Glomerular visceral epithelial cell (primary cell): ENCODE measurements at regions not wholly inside any gene's neighbourhood (a gene's known extent, or its start where the extent isn't known, plus 50 kb on each side); places are given as distances from the start of the nearest gene placed in this dataset.

ENCODE experiments used
- DNase-seq: peaks from one replicate; pipeline ENCODE4 v3.0.0-alpha.2; 2016; ENCODE audit errors: extremely low spot score

DNA sequence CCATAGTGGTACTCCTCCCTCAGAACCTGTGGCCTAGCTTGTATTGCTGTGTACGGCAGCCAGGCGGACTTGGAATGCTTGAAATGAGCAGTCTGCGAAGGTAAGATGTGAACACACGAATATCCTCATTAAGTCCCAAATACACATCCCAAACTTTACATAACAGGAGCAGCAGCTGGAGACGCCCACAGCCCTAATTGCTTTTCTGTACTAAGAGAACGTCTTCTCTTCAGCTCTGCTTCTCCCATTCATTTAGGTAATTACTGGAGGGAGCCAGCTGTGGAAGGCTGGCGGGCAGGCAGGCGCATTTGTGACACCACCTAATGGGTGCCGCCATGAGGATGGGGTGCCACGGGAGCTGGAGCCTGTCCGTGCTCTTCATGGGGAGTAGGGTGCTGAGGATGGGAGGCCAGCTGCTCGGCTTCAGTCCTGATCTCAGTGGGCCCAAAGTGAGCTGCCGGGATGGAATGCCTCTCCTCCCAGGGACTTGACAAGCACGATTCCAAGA lies 66.6 kb upstream of the POU3F1 start:
- DNase-seq: no peak

DNA sequence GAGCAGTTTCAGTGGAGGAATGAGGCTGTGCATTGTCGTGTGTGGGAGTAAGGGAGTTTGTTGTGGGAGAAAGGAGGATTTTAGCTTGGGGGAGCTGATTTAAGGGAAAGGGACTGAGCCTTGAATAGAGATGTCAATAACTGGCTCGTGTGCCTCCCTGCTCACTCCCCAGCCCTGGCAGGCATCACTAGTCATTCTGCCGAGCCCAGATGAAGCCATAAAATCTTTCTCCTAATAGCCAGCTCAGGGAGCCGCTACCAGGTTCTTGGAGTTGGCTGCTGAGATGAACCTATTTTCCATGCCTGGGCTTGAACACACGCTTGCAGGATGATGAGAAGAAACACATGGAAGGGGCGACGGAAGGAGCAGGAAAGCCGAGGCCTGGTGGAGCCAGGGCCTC lies 65.0 kb upstream of the POU3F1 start:
- no peak for DNase-seq

DNA sequence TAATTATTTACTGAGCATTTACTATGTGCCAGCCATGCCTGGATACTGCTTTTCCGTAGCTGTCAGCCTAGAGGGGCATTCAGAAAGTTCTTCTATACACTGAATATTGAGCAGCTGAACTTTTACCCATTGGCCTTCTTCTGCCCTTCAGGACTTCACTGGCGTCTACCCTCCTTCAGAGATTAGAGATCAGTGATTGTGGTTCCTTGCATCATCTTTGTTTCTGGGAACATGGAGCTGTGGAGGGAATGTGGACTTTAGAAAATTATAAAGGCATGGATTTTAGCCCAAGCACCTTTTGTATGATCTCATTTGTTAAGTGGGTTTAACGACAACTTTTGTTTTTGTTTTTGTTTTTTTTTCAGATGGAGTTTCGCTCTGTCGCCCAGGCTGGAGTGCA lies 58.7 kb upstream of the POU3F1 start:
- no peak for DNase-seq

DNA sequence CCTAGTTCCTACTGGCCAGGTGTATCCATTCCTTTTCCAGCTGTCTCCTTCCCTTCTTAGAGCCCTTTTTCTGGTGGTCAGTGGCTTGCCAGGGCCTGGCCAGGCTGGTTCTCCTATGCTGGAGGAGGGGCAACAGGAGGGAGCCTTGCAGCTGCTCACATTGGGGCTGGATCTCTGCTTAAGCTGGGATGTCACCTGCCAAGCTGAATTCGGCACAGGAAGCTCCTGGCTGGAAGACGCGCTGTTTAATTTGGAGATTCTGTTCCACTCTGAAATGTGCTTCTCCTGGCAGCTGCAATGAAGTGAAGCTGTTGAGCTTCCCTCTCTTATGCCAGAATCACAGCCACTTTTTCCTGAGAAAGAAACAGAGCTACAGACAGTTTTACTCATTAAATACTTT lies 56.0 kb upstream of the POU3F1 start:
- DNase-seq: no peak

DNA sequence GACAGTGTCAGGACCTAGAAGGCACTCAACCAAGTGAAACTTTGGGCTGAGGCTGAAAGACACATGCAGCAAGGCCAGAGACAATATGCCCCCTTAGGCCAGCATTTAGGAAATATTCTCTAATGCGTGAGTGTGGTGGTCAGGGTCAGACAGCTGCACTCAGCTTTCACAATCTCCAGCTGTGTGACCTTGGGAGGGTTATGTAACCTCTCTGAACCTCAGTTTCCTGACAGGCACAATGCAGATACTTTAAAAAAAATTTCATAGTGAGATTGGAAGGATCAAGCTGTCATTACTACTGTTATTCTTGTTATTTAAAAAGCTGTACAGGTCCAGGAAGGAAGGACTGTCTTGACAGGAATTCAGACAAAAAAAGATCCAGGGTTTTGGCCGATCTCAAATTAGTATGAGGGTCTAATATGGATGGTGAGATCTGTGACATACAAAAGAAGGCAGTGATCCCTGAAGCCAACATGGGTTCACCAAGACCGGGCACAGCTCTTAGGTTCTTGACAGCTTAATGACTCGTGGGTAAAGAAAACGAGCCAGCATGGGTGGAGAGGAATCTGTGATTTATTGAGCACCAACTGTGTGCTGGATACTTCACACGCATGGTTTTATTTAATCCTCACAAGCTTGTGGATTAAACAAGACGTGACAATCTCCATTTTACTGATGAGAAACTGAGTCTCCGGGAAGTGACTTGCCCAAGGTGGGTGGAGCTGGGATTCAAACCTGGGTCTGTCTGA lies 54.6 kb upstream of the POU3F1 start:
- DNase-seq: no peak

DNA sequence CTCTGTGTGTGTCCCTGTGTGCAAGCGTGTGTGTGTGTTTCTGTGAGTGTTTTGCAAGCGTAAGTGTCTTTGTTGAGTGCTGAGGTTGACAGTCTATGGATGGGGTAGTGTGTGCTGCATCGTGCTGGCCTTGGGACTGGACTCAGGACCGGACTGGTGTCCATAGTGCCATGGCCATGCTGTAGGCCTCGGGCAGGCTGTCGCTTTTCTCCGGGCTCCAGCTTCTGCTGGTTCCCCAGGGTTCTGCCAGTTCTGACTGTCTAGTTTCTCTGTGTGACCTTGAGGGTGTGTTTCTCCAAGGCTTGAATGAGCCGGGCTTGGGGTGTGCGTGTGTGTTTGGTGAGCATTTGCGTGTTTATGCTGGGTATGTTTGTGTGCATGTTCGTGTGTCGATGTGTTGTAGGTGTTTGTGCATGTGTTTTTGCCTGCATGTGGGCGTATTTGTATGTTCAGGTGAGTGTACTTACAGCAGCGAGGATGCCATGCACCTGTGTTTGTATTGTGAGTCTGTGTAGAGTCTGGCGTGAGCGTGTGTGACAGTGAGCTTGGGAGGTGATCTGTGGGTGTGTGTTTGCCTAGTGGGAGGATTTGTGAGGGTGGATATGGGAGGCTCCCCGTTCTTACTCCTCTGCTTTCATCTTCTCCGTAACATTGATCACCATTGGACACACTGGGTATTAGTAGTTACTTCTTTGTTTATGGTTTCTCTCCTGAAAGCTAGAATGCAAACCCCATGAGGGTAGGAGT lies 51.7 kb upstream of the POU3F1 start:
- DNase-seq: no peak

DNA sequence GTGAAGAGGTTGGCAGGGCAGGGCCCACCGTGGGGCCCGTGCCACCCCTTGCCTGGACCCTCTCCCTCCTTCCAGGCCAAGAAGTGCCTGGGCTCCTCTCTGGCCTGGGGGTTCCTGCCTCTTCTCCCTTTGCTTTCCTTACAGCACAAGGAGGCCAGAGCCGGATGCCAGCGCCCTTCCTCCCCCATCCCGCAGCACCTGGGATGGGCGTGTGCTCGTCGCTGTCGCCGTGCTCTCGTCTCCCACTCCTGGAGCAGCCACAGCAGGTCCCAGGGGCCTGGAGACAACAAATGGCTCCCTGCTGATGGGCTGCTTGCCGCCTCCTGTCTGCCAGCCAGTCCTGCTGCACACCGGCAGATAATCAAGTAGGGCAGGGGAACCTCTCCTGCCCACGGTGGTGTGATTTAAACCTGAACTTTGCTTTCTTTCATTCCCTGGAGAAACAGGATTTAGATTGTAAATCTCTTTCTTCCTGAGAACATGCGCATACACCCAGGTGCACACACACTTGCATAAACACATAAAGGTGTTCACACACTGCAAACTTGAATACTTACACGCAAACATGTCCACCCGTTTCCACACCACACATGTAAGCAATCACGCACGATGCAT lies 50.8 kb upstream of the POU3F1 start:
- DNase-seq: no peak
